ENCODE measurements at regions not wholly inside any gene's neighbourhood (a gene's known extent, or its start where the extent isn't known, plus 50 kb on each side); places are given as distances from the start of the nearest gene placed in this dataset.

DNA sequence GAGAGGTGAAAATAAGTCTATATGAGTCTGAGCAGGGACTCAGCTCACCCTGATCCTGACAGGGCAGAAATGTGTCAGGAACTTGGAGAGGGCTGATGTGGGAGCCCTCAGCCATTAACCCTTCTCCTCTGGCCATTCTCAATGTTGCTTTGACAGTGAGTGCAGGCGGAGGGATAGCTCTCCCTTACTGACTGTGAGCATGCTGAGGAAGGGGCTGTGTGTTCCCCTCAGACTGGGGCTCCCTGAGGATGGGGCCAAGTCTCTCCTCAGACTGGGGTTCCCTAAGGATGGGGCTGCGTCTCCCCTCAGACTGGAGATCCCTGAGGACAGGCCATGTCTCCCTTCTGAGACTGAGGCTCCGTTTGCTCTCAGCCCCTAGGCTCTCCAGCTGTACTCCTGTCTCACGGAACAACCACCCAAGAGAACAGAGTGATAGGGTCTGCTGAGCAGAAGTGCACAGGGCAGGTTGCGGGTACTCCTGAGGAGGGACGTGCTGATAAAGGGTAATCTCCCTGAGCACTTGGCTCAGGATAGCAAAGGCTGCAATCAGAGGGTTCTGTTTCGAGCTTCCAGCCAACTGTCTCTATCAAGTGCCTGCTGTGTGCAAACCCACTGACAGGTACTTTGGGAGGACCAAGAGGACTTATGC, 141.0 kb downstream of the MRPL14 start:
- TF ChIP-seq CTCF (IDR thresholded peaks at IDR 0.05), result no peak
- TF ChIP-seq REST (IDR thresholded peaks at IDR 0.05; ENCODE audit: insufficient read depth in 1 of 2, low read depth in 2 of 2, low read length in 1 of 2), result no peak
- TF ChIP-seq SIN3A (IDR thresholded peaks at IDR 0.05; ENCODE audit: borderline replicate concordance, insufficient read depth, low read depth, low read length), result no peak
- TF ChIP-seq POLR2AphosphoS5 (IDR thresholded peaks at IDR 0.05; ENCODE audit: low read depth, low read length), result no peak
- no peak for TF ChIP-seq TCF7L2 (IDR thresholded peaks at IDR 0.05; ENCODE audit: low read depth, low read length)

Measured in Panc1 (cell line).